T-helper 1 cell (primary cell): ENCODE measurements at regions not wholly inside any gene's neighbourhood (a gene's known extent, or its start where the extent isn't known, plus 50 kb on each side); places are given as distances from the start of the nearest gene placed in this dataset.
A peak's percentile ranks its signal among the peaks of the same experiment; 100 is the strongest.
"Not testable (repeated sequence)": the region's sequence is repeated elsewhere in the genome, so short reads cannot be mapped to it uniquely, and the experiment has no call there.

ENCODE experiments used
- DNase-seq, 5 donors: peaks; one replicate each; pipeline ENCODE4 v3.0.0-alpha.2; 2012 to 2020

DNA sequence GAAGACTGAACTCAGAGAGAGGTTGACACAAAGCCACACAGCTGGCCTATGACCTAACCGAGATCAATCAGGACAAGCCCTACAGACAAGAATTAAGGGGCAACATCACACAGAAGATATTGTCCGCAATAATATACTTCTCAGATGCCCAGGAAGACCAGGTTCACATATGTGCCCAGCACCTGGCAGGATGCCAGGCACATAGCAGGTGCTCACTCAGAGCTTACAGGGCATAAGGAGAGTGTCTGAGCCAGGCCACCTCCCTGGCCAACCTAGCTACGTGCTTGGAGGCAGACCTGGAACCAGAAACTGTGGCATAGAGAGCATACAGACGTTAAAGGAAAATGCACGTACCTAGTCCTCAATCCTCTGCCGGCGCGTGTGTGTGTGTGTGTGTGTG is 87.0 kb upstream of the LRFN2 start:
- DNase-seq = no peak

DNA sequence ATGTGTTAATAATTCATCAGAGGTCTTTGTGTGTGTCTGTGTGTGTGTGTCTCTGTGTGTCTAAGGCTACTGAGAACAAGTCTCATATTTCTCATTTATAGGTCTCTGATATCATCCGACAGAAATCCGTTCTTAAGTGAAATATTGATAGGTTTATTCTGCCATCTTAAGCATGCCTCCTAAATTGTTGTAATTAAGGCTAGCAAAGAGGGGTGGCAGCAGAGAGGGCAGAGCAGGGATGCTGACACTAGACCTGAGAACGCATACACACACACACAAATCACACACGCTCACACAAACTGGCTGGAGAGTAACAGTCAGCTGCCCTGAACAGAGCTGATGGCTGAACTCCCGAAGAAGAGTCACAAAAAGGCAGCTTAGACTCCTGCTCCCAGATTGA is 84.9 kb upstream of the LRFN2 start:
- DNase-seq = no peak

DNA sequence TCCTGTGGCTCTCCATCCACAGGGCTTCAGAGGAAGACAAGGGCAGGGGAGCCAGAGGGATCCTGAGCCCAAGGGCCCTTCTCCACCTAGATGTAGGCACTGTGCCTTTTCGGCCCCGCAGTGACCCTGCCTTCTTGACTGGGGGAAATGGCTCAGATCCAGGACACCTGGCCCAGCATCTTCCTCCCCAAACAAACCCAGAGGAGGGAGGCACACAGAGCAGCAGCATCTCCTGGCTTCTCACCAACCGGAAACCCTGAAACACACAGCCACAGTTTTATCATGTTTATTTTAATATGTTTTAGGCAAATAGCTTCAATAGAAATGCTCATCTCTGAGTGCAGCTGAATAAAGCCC is 84.5 kb upstream of the LRFN2 start:
- no peak for DNase-seq

DNA sequence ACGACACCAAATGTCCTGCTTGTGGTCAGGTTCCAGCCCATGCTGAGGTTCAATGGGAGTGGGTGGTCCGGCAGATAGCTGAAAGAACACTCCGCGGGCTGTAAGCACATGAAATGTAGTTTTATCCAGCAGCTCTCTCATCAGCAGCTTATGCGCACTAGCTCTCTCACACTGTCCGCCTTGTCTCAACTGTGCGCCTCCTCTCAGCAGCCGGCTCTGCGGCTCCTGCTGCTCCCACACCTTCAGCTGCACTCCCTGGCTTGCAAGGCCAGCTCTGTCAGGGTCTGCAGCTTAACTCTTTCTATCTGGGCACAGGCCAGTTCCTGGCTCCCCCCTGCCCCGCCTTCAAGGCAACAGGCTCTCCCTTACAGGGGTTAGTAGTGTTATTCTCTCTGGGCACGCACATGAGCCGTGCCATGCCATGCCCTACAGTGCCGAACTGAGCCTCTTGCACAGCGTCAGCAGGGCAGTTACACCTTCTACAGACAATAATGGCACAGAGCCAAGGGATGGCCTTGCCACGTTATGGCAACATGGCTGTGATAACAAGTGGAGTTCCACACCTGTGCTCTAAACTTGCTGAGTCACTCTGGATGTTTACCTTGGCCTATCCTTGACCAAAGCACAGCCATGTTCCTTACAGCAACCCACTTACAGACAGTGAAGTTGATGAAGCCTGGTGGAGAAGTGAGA is 84.0 kb upstream of the LRFN2 start:
- DNase-seq = no peak

DNA sequence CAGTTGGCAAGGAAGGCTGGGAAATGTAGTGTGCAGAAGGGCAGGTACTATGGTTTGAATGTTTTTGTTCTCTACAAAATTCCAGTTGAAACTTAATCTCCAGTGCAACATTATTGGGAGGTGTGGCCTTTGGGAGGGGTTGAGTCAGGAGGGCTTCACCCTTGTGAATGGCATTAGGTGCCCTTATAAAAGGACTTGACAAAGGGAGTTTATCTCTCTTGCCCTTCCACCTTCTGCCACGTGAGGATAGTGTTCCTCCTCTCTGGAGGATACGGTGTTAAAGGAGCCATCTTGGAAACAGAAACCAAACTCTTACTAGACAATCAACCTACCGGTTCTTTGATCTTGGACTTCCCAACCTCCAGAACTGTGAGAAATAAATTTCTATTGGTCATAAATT is 82.2 kb upstream of the LRFN2 start:
- no peak for DNase-seq

DNA sequence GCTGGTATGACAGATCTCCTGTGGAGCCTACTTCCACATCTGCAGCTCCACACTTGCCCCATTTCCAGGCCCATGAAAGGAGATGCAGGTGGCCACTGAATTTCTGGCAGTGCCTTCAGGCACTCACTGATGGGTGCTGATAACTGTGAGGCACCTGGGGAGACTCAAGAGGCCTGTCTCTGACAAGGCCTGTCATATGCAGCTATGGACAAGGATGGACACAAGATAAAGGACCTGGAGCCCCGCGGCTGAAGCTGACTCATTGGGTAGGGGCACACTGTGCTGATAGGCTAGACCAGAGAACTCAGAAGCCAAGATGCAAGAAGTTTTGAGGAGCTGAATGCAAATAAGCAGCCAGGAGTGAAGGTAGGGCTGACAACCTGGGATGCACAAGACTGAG is 81.0 kb upstream of the LRFN2 start:
- no peak for DNase-seq

DNA sequence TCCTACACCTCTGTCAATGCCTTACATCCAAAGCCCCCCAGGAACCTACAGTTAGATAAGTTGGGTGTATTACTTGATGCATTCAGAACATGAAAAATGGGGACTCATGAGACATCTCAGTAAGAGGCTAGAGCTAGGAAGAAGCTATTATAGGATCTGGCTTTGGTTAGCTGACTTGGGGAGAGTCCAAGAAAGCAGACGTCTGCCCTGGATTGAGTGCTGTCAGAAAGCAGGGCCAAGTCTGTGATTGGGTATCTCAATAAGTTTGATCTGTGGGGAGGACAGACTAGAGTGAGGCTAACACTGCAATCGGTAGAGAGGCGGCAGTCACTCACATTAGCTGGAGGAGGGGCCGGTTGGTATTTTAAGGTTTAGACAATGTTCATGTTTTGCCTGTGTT is 79.4 kb upstream of the LRFN2 start:
- DNase-seq = no peak

DNA sequence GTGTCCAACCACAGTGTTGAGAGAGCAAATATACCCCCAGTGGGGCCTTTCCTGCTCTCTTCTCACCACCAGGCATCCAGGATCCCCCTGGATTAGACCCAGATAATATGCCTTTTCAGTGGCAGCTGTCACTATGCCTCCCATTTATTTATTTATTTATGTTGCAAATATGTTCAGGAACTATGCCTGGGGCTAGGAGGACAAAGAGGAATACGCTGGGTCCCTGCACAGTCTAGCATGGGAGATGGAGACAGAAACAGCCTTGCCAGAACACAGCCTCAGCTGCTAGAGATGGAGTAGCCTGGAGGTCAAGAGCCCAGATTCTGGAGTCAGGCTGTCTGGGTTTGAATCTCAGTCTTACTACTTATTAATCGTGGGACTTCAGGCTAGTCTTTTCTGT is 74.6 kb upstream of the LRFN2 start:
- DNase-seq = no peak

DNA sequence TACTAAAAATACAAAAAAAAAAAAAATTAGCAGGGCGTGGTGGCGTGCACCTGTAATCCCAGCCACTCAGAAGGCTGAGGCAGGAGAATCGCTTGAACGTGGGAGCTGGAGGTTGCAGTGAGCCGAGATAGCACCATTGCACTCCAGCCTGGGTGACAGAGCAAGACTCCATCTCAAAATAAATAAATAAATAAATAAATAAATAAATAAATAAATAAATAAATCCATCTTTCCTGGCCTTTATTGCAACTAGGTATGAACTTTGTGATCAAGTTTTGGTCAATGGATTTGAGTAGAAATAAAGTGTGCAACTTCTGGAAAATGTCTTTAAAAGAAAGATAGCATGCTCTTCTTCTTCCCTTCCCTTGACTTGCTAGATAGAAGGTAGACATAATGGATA is 69.6 kb upstream of the LRFN2 start:
- not testable (repeated sequence) for DNase-seq

DNA sequence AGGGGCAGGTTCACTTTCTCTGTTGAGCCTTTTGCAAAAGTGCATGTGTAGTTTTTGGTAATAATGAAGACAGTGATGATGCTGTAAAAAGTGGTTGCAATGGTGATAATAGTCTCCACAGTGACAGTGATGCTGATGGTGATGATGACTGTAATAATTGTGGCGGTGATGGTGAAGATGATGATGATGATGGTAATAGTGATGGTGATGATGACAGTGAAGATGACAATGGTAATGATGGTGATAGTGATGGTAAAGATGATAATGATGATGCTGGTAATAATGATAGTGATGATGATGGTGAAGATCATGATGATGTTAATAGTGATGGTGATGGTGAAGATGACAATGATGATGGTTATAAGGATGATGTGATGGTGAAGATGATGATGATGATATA is 67.7 kb upstream of the LRFN2 start:
- DNase-seq = no peak

DNA sequence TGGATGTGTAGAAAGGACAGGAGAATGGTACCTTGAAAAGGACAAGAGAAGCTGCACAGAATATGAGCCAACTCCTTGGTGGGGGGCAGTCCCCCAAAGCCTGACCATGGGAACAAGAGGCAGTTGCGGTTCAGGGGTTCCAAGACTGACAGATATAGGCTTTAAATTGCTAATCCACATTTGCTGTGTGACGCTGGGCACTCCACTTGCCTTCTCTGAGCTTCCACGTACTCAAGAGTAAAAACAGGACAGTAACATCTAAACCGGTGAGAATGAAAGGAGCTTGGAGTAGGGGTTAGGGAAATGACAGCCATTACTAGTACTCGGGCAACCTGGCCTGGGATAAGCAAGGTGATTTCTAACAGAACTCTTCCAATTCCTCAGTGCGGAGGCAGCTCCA is 57.9 kb upstream of the LRFN2 start:
- DNase-seq = no peak

DNA sequence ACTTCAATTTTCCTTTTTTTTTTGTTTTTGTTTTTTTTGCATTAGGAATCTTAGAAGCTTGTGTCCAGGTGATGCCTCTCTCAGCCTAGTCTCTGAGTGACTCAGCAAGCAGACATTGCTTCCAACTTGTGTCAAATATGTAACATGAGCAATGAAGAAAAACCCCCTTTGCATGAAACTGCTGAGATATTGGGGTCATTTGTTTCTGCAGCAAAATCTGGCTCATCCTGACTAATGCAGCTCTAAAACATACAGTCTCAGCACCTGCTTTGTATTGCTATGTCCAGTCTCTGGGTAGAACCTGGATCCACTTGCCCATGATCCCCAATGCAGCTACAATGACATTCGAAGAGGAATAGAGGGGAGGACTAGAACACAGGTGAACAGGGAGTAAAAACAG is 55.7 kb upstream of the LRFN2 start:
- no peak for DNase-seq

DNA sequence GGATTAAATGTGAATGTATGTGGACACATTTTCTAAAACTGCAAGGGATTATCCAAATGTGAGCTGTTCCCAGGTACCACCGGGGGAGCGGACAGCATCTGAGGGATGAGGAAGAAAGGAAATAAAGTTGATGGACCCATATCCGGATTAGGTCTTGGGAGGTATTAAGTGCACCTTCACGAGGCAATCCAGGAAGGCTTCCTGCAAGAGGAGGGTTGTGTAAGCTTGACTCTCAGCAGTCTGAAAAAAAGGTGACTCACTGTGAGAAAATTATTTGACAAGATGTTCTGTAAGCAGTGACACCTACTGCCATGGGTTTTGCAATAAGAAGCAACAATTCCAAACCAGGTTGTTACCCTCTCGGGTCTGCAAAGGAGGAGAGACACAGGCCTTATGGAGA is 55.0 kb upstream of the LRFN2 start:
- DNase-seq = no peak

DNA sequence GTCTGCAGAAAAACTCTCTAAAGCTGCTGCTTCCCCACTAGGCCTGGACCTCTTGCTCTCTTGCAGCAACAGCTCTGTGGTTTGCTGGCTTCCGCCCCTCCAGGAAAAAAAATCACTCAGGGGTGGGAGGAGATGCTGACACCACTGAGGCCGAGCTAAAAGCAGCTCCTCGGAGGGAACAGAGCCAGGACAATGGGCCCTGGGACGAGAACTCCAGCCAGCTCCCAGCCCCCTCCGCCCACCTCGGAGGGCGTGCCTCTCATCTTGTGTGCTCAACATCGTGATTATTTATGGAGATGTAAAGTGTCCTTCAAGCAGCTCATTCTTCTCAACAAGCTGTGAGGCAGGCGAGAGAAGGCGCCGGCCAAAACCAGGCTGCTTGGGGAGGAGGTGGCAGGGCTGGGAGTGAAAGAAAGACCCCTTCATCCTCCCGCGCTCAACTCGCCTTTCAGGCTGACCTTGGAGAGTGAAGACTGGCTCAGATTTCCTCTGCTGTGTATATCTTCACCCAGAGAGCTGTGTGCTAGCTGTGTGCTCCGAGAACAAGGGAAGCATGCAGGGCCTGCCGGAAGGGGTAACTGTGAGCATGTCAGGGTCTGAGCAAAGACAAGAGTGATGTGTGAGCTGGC is 53.5 kb upstream of the LRFN2 start:
- DNase-seq = peak in 1 of 5 donors; percentile 45
